Femur (tissue), 1 donor: ENCODE measurements at regions not wholly inside any gene's neighbourhood (a gene's known extent, or its start where the extent isn't known, plus 50 kb on each side); places are given as distances from the start of the nearest gene placed in this dataset.

Source experiments
- DNase-seq: peaks from one replicate; pipeline ENCODE4 v3.0.0-alpha.2; 2017

GRCh38 chr7:54701982-54702381 lies 57.0 kb downstream of the SEC61G start:
- DNase-seq = no peak

- DNase-seq = no peak
These were observed 59.3 kb downstream of the SEC61G start for GRCh38 chr7:54699715-54700114.

GRCh38 chr7:54697659-54698186 lies 61.3 kb downstream of the SEC61G start:
- DNase-seq = no peak

GRCh38 chr7:54690892-54691291 lies 68.1 kb downstream of the SEC61G start:
- no peak for DNase-seq

- no peak for DNase-seq
These were observed 69.0 kb downstream of the SEC61G start for GRCh38 chr7:54690050-54690443.

GRCh38 chr7:54689394-54690049 lies 69.5 kb downstream of the SEC61G start:
- DNase-seq = no peak

GRCh38 chr7:54687462-54688212 lies 71.4 kb downstream of the SEC61G start:
- no peak for DNase-seq

- no peak for DNase-seq
These were observed 78.5 kb downstream of the SEC61G start for GRCh38 chr7:54680377-54681005.

- DNase-seq = no peak
These were observed 79.6 kb downstream of the SEC61G start for GRCh38 chr7:54679490-54679817.

GRCh38 chr7:54678763-54679489 lies 80.1 kb downstream of the SEC61G start:
- DNase-seq = no peak

GRCh38 chr7:54674891-54675290 lies 84.1 kb downstream of the SEC61G start:
- DNase-seq = no peak

- DNase-seq = no peak
These were observed 86.5 kb downstream of the SEC61G start for GRCh38 chr7:54672519-54672918.

- peak; percentile 63 for DNase-seq
These were observed 94.5 kb downstream of the SEC61G start for GRCh38 chr7:54664235-54665228.

GRCh38 chr7:54663603-54664234 lies 95.3 kb downstream of the SEC61G start:
- no peak for DNase-seq

GRCh38 chr7:54663186-54663585 lies 95.8 kb downstream of the SEC61G start:
- DNase-seq = no peak

GRCh38 chr7:54662701-54663100 lies 96.3 kb downstream of the SEC61G start:
- no peak for DNase-seq

- DNase-seq = no peak
These were observed 105.1 kb downstream of the SEC61G start for GRCh38 chr7:54653905-54654304.

- DNase-seq = no peak
These were observed 100.9 kb downstream of the VSTM2A start for GRCh38 chr7:54643064-54643463.

GRCh38 chr7:54637712-54638396 lies 95.7 kb downstream of the VSTM2A start:
- DNase-seq = no peak

GRCh38 chr7:54632696-54633095 lies 90.5 kb downstream of the VSTM2A start:
- DNase-seq = no peak

- no peak for DNase-seq
These were observed 87.6 kb downstream of the VSTM2A start for GRCh38 chr7:54629771-54630170.
